ENCODE measurements at regions not wholly inside any gene's neighbourhood (a gene's known extent, or its start where the extent isn't known, plus 50 kb on each side); places are given as distances from the start of the nearest gene placed in this dataset.

DNA sequence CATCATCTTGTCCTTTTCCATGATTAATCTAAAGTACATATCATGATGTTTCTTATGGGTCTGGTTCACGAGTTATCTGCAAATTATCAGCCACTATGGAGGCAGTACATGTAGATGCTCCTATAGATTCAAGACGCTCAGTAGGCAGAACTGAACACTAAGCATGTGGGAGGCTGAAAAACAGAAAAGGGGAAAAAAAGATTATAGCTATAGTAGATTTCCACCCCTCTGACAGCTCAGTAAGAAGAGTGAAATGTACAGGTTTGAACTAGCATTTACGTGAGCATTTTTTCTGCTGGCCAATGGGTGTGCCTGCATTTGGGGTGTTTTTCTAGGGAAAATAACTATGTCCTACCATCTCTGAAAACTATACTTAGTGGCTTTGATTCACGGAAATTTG lies 308.9 kb downstream of the ZEB2 start:
- no peak for DNase-seq

DNA sequence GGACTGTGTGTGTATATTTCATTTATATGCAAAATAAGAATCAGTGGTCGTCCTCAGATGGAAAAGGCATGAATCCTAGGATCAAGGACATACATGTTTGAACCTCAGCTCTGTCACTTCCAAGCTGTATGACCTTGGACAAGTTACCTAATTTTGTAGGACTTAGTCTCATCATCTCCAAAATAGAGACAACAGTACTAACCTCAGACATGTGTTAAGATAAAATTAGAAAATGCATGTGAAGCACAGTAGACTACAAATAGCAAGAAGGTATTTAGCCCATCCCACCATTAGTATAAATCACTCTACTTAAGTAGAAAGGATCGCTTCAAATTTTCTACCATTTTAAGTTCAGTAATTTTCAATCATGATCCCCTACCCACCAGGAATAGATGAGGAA lies 309.8 kb downstream of the ZEB2 start:
- no peak for DNase-seq

DNA sequence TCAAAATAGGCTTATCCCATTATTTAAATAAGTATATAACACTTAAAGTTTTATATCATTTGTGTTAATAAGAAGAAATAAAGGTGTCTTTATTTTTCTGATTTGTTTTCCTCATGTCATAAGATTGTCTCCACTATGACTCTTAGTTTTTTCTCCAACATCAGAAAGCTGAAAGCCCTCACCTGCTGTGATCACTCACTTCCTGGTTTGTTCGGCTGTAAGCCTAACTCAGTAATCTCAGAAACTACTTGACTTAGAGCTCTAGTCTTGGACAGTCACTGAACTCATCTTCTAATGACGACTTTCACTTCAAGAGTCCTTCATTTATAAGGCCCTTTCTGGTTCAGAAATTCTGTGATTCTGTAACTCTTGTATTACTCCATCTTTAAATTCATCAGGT lies 311.0 kb downstream of the ZEB2 start:
- no peak for DNase-seq

DNA sequence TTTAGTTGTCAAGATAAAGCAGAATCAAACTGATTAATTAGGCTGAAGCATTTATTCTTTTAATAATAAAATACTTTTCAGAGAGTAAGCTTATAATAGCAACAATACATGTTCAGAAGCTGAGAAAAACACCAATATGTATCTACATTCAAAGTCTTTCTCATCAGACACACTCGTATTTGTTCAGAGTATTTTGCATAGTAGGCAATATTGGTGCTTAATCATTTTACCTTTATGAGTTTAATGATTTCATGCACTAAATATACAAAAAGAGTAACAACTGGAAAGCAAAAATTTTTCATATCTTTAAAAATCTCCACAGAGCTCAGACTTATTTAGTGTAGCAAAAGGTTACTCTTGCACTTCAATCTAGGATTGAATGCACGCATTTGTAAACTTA lies 313.9 kb downstream of the ZEB2 start:
- no peak for DNase-seq

DNA sequence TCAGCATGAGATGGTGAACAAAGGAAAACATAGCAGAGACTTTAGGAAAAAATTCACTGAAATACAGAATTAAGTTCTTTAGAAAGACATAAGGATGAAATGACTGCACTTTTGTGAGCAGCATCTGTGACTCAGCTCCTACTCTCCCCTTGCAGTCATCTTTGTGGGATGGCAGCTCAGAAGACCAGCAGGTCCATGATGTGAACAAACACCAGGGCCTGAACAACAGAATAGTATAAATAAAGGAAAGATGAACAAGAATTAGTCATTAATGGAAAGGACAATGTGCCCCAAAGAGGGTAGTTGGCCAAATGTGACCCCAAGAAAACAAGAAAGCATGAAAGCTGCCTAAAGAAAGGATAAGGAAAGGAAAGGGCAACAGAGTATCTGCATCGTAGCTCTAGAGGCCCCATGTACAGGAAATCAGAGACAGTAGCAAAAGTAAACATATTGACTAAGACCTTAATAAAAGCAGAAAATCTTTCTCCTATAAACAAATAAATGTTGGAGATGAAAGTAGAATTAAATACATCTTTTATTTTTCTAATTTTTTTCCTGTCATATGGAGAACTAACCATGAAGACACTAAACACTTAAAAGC lies 318.0 kb downstream of the ZEB2 start:
- no peak for DNase-seq

DNA sequence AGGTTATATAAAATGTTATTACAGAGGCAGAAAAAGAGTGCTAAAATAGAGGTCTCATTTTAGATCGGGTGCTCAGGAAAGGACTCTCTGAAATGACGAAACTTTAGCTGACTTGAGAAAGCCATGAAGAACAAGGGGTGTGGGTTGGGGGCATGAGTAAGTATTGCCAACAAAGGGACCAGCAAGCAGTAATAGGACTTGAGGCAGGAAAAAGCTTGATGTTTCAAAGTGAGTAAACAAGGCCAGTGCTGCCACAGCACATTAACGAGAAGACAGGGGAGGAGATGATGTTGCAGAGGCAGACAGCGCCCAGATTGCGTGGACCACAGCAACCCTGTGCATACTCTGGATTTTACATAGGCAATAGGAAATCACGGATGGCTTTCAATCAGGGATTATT lies 318.8 kb downstream of the ZEB2 start:
- DNase-seq = no peak

DNA sequence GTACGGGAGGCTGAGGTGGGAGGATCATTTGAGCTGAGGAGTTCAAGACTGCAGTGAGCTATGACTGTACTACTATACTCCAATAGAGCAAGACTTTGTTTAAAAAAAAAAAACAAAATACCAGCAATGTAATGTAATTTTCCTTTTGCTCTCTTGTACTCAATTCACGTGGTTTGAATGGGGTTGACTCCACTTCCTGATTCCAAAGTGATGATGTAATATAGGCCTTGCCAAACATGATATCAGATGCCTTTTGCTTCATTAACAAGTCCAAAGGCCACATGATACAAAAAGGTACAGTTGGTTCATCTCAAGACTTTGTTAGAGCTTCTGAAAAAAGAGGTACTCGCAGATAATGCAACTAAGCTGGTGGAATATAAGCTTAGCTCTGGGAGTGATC lies 321.8 kb downstream of the ZEB2 start:
- DNase-seq = no peak

DNA sequence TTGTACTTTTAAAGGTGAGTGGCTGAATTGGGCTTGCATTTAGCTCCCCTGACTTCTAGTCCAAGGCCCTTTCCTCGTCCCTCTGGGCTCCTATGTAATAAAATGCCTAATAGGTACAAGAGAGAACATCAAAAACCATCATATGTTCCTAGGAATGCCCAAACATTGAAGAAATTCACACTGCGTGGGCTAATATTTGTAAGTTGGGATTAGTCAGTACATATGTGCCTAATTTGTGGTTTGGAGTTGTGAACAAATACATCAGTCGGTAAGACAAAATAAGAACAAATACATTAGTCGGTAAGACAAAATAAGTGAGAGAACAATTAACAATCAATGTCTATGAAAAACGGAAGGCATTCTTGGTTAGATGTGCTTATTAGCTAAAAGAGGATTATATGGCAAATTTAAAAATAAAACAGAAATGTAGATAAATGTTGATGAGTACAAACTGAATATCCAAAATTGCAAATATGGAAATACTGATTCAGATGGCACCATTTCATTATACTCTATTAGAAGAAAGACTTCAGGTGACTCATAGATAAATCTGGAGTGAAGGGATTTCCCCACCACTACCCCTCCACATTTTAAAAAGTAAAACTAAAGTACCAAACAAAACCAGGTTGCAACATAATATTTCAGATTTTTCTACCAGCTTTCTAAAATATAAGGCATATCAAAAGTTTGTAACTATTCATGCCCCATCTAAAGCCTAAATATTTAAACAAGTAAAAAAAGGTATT lies 325.4 kb downstream of the ZEB2 start:
- DNase-seq = no peak

DNA sequence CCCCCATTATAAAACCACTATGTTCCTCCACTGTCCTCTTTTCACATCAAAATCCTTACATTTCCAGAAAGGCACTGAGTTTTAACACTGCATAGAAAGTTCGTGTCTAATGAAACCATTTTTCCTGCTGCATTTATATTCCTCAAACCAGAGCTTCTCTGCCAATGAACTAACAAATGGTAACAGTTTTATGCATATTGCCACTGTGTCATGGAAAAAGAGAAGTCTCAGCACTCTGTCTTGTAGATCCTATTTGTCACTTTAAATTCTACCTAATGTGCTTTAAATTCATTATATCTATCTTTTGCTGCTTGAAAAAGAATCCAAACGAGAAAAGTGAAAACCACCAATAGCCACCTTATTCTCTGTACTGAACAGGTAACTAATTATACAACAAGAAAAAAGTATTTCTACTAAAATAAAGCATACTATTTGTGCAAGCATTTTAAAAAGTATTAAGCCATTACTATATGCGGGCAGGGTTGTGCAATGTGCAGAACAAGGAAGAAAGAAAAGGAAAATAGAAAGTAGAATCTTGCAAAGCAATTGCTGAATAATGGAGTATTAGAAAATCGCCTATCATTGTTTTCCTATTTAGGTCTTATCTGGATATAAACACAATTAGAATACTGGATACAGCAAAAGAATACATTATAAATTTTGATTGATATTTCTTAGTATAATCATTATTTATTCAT lies 328.9 kb downstream of the ZEB2 start:
- no peak for DNase-seq

DNA sequence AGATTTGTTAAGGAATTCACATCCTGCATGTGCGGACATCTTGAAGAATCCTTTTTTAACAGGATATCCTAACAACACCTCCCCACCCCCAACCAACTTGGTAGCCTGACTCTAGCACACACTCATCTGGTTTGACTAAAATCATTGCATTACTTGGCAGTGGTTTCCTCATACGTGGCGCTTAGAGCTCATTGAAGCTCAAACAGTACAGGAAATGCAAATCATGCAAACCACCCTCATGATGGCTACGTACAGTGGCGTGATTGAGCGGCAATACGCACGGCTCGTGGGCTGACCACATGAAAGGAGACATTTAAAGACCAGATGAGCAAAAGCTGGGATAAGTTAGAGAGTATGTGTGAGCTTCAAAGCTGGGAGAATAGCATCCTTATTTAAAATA lies 336.2 kb downstream of the ZEB2 start:
- DNase-seq = no peak

DNA sequence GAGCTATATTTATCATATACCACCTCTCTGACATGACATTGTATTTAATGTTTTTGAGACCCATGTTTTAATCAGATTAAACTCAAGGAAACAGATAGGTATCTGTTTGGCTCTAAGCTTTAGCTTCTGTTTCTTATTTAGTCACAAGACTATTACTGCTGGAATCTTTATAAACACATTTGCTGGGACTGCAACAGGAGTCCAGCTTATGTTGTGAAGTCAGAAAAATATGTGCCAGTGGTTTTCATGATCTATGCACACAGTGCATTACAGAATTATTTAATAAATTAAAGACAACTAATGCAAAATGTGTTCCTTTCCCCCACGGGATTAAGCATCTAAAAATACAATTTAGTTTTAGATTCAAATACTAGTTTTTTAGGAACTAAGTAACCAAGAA lies 338.9 kb downstream of the ZEB2 start:
- DNase-seq = no peak

DNA sequence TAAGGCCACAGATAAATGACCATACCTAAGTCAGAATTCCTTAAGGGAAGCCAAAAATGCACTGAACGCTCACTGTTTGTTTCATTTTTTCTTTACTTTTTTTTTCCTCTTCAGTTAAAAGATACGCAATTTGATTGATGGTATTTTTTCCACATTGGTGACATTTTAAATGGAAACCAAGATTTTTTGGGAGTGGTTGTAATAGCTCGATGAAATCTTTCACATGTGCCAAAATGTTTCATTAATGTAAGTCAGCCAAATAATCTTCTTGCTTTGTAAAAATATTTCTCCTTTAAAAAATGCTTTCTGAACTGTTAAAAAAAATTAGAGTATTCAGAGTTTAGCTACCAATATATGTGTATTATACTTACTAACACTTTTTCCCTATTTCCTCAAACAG lies 339.8 kb downstream of the ZEB2 start:
- DNase-seq = no peak

DNA sequence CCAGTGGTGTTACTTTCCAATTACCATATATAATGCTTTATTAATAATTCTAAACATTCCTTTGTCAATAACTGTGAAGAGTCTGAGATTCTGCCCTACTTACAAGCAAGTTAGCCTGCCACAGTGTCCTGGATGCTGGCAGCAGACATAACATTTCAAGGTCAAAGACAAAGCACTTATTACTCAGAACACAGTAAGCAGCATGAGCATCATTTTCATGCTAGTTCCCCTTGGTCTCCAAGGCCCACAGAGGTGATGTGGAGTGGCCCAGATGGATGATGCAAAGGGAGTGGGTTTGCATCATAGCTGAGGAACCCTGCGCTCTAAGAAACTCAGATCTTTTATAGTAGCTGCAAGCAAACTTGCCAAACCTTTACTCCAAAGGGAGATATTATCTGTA lies 349.7 kb downstream of the ZEB2 start:
- no peak for DNase-seq

DNA sequence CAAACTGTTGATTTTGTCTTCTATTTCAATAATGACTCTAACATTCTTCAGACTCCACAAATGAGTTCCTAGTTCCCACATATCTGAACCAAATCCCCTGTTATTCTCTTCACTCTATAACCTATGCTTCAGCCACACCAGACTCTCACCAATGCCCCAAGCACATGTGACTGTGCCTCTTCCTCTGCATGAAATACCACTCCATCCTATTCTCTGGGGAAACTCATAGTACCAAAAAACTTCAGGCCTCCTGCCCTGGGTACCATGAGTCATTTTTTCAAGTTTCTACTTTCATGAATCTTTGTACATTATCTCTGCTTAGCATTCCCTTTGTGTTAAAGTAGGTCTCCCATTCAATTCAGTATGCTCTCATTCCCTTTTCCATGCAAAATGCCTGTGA lies 353.2 kb downstream of the ZEB2 start:
- DNase-seq = no peak

DNA sequence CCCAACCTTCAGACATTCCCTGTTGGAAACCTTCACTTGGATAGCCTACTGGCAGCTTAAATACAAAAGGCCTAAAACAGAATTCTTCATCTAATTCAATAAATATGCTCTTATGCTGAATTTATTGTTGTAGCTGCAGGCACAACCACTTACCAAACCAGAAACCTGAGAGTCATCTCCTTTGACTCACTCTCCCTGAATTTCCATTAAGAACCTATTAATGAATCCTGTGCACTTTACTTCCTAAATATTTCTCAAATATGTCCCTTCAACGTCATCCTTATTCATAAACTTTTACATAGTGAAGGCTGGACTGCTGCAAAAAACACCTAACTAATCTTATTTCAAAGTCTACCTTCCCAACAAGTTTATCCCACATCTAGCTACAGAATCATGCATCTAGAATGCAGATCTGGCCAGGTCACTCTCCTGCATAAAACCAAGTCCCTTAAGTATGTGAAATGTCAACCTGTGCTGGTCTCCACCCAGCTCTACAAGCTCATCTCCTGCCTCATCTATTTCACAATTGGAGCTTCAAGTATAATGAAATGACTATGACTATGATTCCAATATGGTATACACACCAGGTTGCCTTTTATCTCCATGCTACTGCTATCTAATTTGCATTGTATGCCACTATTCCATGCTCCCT lies 354.2 kb downstream of the ZEB2 start:
- DNase-seq = no peak

DNA sequence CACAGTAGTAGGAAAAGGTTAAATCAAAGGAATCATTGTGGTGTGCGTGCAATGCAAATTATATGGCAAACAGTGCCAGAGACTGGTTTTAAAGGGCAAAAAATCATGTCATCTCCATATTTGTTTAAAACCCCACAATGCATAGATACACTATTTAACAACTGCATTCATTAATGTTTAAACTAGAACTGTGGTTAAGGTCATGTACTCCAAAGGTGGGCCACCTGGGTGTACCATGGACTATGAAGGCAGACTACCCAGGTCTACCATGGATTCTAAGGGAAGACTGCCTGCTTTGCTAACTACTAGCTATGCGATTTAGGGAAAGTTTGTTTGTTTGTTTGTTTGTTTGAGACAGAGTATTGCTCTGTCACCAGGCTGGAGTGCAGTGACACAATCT lies 356.3 kb downstream of the ZEB2 start:
- no peak for DNase-seq

DNA sequence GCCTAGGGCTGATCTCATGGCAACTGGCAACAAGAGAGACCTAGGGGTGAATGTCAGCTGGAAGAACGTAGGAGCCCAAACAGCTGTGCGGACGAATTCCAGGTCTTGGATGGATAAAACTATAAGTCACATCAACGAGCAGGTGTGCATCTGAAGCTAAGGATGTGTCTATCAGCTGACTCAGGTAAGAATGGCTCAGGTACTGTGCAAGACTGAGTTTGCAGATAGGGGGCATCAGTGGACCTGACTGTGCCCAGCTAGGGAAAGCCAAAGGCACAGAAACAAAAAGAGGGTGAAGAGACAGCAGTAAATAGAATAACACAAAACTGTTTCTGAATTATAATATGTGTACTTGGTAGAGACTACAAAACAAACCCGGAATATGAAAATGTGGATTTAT lies 357.3 kb downstream of the ZEB2 start:
- no peak for DNase-seq

DNA sequence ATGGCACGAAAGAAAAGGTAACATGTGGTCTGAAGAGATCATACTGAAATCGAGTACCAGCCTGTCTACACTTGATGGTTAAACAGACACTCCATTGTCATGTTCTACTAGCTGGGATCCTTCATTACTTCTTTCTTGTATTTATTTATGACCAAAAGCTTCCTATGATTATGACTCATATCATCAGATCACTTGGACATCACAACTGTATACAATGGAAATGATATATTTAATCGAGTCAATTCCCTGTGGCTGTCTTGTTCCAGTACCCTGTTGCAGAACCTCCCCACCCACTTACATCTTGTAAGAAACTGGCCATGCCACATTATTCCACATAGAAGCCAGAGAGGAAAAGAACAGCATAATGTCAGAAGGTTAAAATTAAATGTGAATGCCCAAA lies 358.9 kb downstream of the ZEB2 start:
- no peak for DNase-seq

DNA sequence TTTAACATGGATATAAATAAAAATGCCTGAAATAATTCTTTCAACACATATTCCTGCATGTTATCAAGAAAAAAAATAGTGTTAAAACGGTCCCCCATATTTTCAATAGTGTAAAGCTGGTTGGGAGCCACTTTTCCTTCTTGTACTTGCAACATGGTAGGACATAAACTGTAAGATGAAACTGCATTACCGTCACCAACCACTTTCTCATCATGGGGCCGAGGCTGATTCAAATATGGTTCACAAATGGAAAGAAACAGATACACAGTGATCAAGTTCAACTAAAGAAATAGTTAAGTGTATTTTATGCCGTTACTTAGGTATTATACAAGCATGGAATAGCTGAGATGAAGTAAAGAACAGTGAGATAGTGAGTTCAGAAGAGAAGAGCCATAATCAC lies 360.7 kb downstream of the ZEB2 start:
- DNase-seq = no peak

DNA sequence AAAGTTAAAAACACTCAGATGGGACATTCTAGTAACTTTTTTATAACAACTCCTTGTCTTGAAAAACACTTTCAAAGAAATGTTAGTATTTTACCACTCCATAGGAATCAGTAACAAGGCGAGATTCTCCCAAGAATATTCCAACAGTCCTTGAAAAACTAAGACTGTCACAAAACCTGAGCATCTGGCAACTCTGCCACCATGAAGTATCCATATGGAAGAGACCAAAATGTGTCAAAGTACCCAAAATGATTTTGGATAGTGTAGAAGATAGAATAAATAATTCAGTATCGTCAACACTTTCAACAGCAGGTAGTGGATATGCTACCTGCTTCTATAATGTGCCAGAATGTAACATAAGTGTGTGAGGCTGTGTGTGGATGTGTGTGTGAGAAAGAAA lies 361.8 kb downstream of the ZEB2 start:
- DNase-seq = no peak

DNA sequence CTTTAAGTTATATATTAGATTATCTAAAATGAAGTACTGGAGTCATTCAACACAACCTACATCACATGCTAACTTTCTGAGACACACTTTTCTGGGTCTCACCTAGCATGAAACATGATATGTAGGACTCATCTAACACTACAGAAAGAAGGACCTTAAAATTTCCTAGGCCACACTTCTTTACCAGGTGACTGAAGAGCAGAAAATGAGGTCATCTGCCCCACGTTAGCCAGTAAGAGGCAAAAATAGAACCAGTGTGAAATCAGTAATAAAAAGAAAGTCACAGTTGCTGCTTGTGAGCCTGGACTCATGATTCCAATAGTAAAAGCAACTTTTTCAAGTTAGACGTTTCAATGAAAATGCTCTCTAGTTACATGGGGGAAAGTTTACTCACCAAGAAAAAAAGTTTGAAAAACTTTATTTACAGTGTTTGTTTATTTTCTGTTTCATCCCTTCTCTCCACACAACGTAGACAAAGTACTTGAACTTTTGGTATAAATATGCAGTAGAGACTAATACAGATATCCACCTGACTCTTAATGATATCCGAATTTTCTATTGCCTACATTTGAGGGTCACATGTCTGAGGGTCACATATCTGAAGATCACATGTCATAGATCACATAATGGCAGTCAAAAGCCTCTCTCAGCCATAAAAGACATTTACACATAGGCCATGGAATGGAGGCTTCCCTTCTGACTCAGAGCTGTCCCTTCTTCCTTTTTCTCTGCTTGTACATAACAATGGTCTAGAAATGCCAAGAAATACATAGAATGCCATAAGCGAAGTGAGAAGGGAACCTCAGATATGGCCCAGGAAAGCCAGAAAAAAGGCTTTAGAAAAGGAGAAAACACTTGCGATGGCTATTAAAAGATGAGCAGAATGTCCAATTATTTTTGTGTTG lies 362.9 kb downstream of the ZEB2 start:
- no peak for DNase-seq

DNA sequence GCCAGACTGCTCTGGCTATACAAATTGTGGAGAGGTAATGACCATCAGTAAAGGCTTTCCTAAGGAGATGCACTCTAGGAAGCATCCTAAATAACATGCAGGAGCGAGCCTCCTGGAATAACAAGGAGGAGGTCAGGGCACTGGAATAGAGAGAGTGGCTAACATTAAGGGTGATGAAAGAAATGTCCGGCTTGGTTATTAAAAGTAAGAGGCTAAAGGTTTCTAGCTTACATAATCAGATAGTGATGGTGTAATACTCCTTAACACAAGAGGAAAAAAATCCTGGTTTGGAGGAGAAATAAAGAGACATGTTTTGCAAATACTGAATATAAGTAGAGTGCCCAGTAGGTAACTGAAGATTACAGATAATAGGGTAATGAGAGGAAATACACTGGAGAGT lies 365.7 kb downstream of the ZEB2 start:
- no peak for DNase-seq

DNA sequence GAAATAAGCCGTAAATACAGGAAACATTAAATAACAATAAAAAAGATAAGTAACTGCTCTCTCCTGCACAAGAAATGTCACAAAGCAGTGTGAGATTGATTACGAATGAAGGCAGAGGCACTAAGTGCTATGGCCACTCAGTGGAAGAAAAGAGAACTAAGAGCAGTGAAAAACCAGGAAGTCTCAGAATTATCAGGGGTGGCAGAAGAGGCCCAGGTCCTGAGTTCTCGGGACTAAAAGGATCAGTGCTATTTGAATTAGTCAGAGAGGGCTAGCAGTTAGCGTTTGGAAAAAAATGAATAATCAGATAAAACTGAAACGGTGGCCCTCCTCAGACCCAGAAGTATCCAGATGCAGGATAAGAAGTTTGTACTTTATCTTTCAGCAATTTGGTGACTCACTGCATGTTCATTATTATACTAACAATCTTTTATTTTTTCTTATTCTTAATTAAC lies 367.1 kb downstream of the ZEB2 start:
- DNase-seq = no peak

Data from SHP77 treated with DMSO at 0.1 percent for 48 hours (cell line).